HG02943 (cell line): ENCODE measurements at regions not wholly inside any gene's neighbourhood (a gene's known extent, or its start where the extent isn't known, plus 50 kb on each side); places are given as distances from the start of the nearest gene placed in this dataset.
"Not testable (repeated sequence)": the region's sequence is repeated elsewhere in the genome, so short reads cannot be mapped to it uniquely, and the experiment has no call there.

Source experiments
- ATAC-seq: cut with Tn5 transposase; IDR thresholded peaks from one replicate; pipeline ENCODE4 v1.9.1; 2021; ENCODE audit warnings: mild to moderate bottlenecking, low read depth, moderate library complexity; ENCODE audit not compliant: unreplicated experiment

GRCh38 chr1:25134801-25135461 lies 97.4 kb downstream of the SYF2 start:
- no peak for ATAC-seq

GRCh38 chr1:25134307-25134706 lies 98.0 kb downstream of the SYF2 start:
- no peak for ATAC-seq

GRCh38 chr1:25131794-25132193 lies 100.5 kb downstream of the SYF2 start:
- ATAC-seq = no peak

- no peak for ATAC-seq
Measured at GRCh38 chr1:25130895-25131294, 101.4 kb downstream of the SYF2 start.

GRCh38 chr1:25129380-25129779 lies 102.9 kb downstream of the SYF2 start:
- no peak for ATAC-seq

GRCh38 chr1:25128121-25128621 lies 104.1 kb downstream of the SYF2 start:
- ATAC-seq = no peak

GRCh38 chr1:25126562-25126961 lies 105.7 kb downstream of the SYF2 start:
- no peak for ATAC-seq

GRCh38 chr1:25123551-25123950 lies 108.8 kb downstream of the SYF2 start:
- ATAC-seq = no peak

GRCh38 chr1:25122747-25123146 lies 109.6 kb downstream of the SYF2 start:
- ATAC-seq = no peak

GRCh38 chr1:25120281-25120680 lies 112.0 kb downstream of the SYF2 start:
- ATAC-seq = no peak

- ATAC-seq = no peak
Measured at GRCh38 chr1:25118546-25118945, 113.8 kb downstream of the SYF2 start.

- no peak for ATAC-seq
Measured at GRCh38 chr1:25117233-25117823, 115.0 kb downstream of the SYF2 start.

- no peak for ATAC-seq
Measured at GRCh38 chr1:25116832-25117231, 115.5 kb downstream of the SYF2 start.

- not testable (repeated sequence) for ATAC-seq
Measured at GRCh38 chr1:25116117-25116516, 116.2 kb downstream of the SYF2 start.

GRCh38 chr1:25113731-25114130 lies 118.6 kb downstream of the SYF2 start:
- no peak for ATAC-seq

GRCh38 chr1:25113086-25113485 lies 119.2 kb downstream of the SYF2 start:
- no peak for ATAC-seq

GRCh38 chr1:25112400-25112799 lies 119.9 kb downstream of the SYF2 start:
- no peak for ATAC-seq

GRCh38 chr1:25111706-25112105 lies 120.6 kb downstream of the SYF2 start:
- no peak for ATAC-seq

GRCh38 chr1:25110485-25110884 lies 121.8 kb downstream of the SYF2 start:
- no peak for ATAC-seq

GRCh38 chr1:25110036-25110435 lies 122.3 kb downstream of the SYF2 start:
- no peak for ATAC-seq

GRCh38 chr1:25109531-25109951 lies 122.8 kb downstream of the SYF2 start:
- no peak for ATAC-seq

GRCh38 chr1:25107643-25108010 lies 124.7 kb downstream of the SYF2 start:
- no peak for ATAC-seq
